ENCODE measurements at regions not wholly inside any gene's neighbourhood (a gene's known extent, or its start where the extent isn't known, plus 50 kb on each side); places are given as distances from the start of the nearest gene placed in this dataset.

DNA sequence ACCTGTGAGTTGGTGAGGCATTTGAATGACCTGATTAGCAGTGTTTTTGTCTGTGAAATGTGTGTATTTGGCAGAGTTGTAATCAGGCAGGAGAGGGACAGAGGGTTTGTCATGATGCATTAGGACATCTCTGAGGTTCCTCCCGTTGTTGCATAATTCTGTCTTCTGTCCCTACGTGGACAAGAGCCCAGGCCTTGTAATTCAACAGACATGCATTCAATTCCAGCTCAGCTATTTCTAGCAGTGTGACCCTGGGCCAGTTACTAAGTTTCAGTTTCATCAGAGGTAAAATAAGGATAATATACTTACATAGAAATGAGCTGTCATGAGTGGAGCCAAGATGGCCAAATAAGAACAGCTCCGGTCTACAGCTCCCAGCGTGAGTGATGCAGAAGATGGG lies 208.6 kb downstream of the SLC38A4 start:
- WGBS, 2 donors = 72 to 73% methylated on average over 4 of the region's 4 CpGs
- peak overlapping the region in 1 of 2 donors; percentile 29 for H3K27ac ChIP-seq (ENCODE audit: low read depth in 1 of 2, low read length in 1 of 2)
- TF ChIP-seq, protein P1, sequence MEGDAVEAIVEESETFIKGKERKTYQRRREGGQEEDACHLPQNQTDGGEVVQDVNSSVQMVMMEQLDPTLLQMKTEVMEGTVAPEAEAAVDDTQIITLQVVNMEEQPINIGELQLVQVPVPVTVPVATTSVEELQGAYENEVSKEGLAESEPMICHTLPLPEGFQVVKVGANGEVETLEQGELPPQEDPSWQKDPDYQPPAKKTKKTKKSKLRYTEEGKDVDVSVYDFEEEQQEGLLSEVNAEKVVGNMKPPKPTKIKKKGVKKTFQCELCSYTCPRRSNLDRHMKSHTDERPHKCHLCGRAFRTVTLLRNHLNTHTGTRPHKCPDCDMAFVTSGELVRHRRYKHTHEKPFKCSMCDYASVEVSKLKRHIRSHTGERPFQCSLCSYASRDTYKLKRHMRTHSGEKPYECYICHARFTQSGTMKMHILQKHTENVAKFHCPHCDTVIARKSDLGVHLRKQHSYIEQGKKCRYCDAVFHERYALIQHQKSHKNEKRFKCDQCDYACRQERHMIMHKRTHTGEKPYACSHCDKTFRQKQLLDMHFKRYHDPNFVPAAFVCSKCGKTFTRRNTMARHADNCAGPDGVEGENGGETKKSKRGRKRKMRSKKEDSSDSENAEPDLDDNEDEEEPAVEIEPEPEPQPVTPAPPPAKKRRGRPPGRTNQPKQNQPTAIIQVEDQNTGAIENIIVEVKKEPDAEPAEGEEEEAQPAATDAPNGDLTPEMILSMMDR (IDR thresholded peaks at IDR 0.05; ENCODE audit: control extremely low read depth, extremely low read depth) = no peak
- H3K4me3 ChIP-seq = no peak overlapping the region
- peaks cover 0 to 2% (median 0%) of the 10 kb centered on the region in 5 donors for H3K4me1 ChIP-seq (ENCODE audit: control insufficient read depth in 5 of 5, insufficient read depth in 5 of 5, low read length in 5 of 5)
- no peaks in the 10 kb centered on the region for H3K27me3 ChIP-seq (ENCODE audit: control insufficient read depth in 3 of 3, insufficient read depth in 3 of 3, low read length in 2 of 3)
- H3K9ac ChIP-seq (ENCODE audit: insufficient read depth in 1 of 2, low read length in 2 of 2) = no peak overlapping the region
- ATAC-seq (ENCODE audit: insufficient read depth, low FRiP score) (no peak), DNase-seq (no peak)
- no peaks in the 10 kb centered on the region for H3K36me3 ChIP-seq (ENCODE audit: control insufficient read depth in 4 of 4, insufficient read depth in 4 of 4, low read length in 4 of 4)
- H3K9me3 ChIP-seq (ENCODE audit: control insufficient read depth in 4 of 4, insufficient read depth in 3 of 4, low read length in 3 of 4) = no peaks in the 10 kb centered on the region

DNA sequence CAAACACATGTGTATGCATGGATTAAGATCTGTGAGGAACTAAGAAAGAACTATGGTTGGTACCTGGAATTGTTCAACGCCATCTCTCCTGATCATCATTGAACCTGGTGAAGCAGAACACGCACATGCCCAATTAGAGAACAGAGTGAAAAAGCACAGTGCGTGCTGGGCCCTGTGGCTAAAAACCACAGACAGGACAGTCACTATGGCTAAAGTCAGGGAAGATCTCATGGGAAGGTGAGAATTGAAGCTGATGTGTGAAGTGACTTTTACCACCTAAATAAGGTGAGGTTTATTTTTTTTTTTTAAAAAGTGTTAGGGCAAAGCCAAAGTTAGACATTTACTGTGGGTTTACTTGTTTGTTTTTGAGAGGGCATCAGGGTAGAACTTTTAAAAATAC lies 215.0 kb downstream of the SLC38A4 start:
- no peak for ATAC-seq (ENCODE audit: insufficient read depth, low FRiP score)
- Histone ChIP-seq H3K9me3 (ENCODE audit: control insufficient read depth in 4 of 4, insufficient read depth in 3 of 4, low read length in 3 of 4) (no peaks in the 10 kb centered on the region), H3K36me3 (ENCODE audit: control insufficient read depth in 4 of 4, insufficient read depth in 4 of 4, low read length in 4 of 4) (no peaks in the 10 kb centered on the region), H3K9ac (ENCODE audit: insufficient read depth in 1 of 2, low read length in 2 of 2) (no peak overlapping the region), H3K27me3 (ENCODE audit: control insufficient read depth in 3 of 3, insufficient read depth in 3 of 3, low read length in 2 of 3) (no peaks in the 10 kb centered on the region), H3K4me1 (ENCODE audit: control insufficient read depth in 5 of 5, insufficient read depth in 5 of 5, low read length in 5 of 5) (peaks cover 0 to 2% (median 0%) of the 10 kb centered on the region in 5 donors), H3K27ac (ENCODE audit: low read depth in 1 of 2, low read length in 1 of 2) (no peak overlapping the region), H3K4me3 (no peak overlapping the region)
- WGBS, 2 donors = 96 to 99% methylated on average over 3 of the region's 3 CpGs
- TF ChIP-seq, protein P1 (IDR thresholded peaks at IDR 0.05; ENCODE audit: control extremely low read depth, extremely low read depth) = no peak
- no peak for DNase-seq

DNA sequence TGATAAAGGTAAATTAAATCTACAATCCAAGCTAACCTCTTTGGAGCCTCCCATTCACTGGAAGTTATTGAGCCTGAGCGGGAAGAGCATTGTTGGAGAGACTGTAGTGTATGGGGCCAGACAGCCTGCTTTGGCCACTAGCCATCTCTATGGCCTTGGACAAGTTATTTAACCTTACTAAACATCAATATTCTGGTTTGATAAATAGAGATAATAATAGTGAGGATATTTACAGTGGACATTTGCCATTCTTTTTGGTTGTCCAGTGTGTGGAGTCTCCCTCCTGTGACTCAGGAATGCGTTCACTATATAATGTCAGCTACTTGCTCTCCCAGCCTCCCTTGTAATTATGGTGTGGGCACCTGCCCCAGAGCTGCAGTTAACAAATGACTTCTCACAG lies 216.1 kb downstream of the SLC38A4 start:
- no peak for ATAC-seq (ENCODE audit: insufficient read depth, low FRiP score)
- H3K36me3 ChIP-seq (ENCODE audit: control insufficient read depth in 4 of 4, insufficient read depth in 4 of 4, low read length in 4 of 4) = no peaks in the 10 kb centered on the region
- H3K4me1 ChIP-seq (ENCODE audit: control insufficient read depth in 5 of 5, insufficient read depth in 5 of 5, low read length in 5 of 5) = peaks cover 0 to 2% (median 0%) of the 10 kb centered on the region in 5 donors
- no peak for DNase-seq
- no peaks in the 10 kb centered on the region for H3K27me3 ChIP-seq (ENCODE audit: control insufficient read depth in 3 of 3, insufficient read depth in 3 of 3, low read length in 2 of 3)
- no peak overlapping the region for H3K9ac ChIP-seq (ENCODE audit: insufficient read depth in 1 of 2, low read length in 2 of 2)
- TF ChIP-seq, protein P1 (IDR thresholded peaks at IDR 0.05; ENCODE audit: control extremely low read depth, extremely low read depth) = no peak
- no peak overlapping the region for H3K27ac ChIP-seq (ENCODE audit: low read depth in 1 of 2, low read length in 1 of 2)
- no peaks in the 10 kb centered on the region for H3K9me3 ChIP-seq (ENCODE audit: control insufficient read depth in 4 of 4, insufficient read depth in 3 of 4, low read length in 3 of 4)
- WGBS, 2 donors = 96 to 100% methylated on average over 2 of the region's 2 CpGs
- H3K4me3 ChIP-seq = no peak overlapping the region

GRCh38 chr12:46609273-46609623 lies 216.5 kb downstream of the SLC38A4 start:
- WGBS, 2 donors = 52 to 65% methylated on average over 1 of the region's 1 CpG

More at GRCh38 chr12:46609273-46609623, 216.5 kb downstream of the SLC38A4 start:
- H3K4me1 ChIP-seq (ENCODE audit: control insufficient read depth in 5 of 5, insufficient read depth in 5 of 5, low read length in 5 of 5) = peaks cover 0 to 3% (median 0%) of the 10 kb centered on the region in 5 donors
- H3K36me3 ChIP-seq (ENCODE audit: control insufficient read depth in 4 of 4, insufficient read depth in 4 of 4, low read length in 4 of 4) = no peaks in the 10 kb centered on the region
- no peak for ATAC-seq (ENCODE audit: insufficient read depth, low FRiP score)
- DNase-seq = no peak
- H3K27ac ChIP-seq (ENCODE audit: low read depth in 1 of 2, low read length in 1 of 2) = peak overlapping the region in 1 of 2 donors; percentile 52
- no peak overlapping the region for H3K9ac ChIP-seq (ENCODE audit: insufficient read depth in 1 of 2, low read length in 2 of 2)
- no peak overlapping the region for H3K4me3 ChIP-seq
- H3K27me3 ChIP-seq (ENCODE audit: control insufficient read depth in 3 of 3, insufficient read depth in 3 of 3, low read length in 2 of 3) = no peaks in the 10 kb centered on the region
- H3K9me3 ChIP-seq (ENCODE audit: control insufficient read depth in 4 of 4, insufficient read depth in 3 of 4, low read length in 3 of 4) = peaks cover 0 to under 1% (median 0%) of the 10 kb centered on the region in 4 donors
- TF ChIP-seq, protein P1 (IDR thresholded peaks at IDR 0.05; ENCODE audit: control extremely low read depth, extremely low read depth) = no peak
